PFSK-1 (cell line): ENCODE measurements at regions not wholly inside any gene's neighbourhood (a gene's known extent, or its start where the extent isn't known, plus 50 kb on each side); places are given as distances from the start of the nearest gene placed in this dataset.

Source experiments
- POLR2AphosphoS5 ChIP-seq: IDR thresholded peaks from 2 replicates; pipeline ENCODE4 v1.6.1; 2012; ENCODE audit warnings: low read depth, mild to moderate bottlenecking, control low read depth, low read length, moderate library complexity
- REST ChIP-seq, 2 experiments: IDR thresholded peaks; 2 replicates each; pipeline versions ENCODE4 v1.6.1 to v1.8.0; 2011 to 2012; ENCODE audit warnings: low read depth in 2 of 2, low read length in 2 of 2, control low read depth in 1 of 2, inconsistent platforms in 1 of 2, mild to moderate bottlenecking in 1 of 2, moderate library complexity in 1 of 2; ENCODE audit not compliant: insufficient read depth in 1 of 2
- SIN3A ChIP-seq: IDR thresholded peaks from 2 replicates; pipeline ENCODE4 v1.6.1; 2012; ENCODE audit warnings: mild to moderate bottlenecking, low read length, moderate library complexity, borderline replicate concordance; ENCODE audit not compliant: insufficient read depth
- TAF1 ChIP-seq: IDR thresholded peaks from 2 replicates; pipeline ENCODE4 v1.6.1; 2012; ENCODE audit warnings: low read length, control low read depth, borderline replicate concordance; ENCODE audit not compliant: insufficient read depth

GRCh38 chrX:7244405-7244804, 96.5 kb upstream of the PUDP start:
- no peak for TF ChIP-seq POLR2AphosphoS5
- no peak for TF ChIP-seq SIN3A
- TF ChIP-seq TAF1, result no peak
- no peak for TF ChIP-seq REST (IDR thresholded peaks at IDR 0.05; ENCODE audit: insufficient read depth in 1 of 2, low read depth in 2 of 2, low read length in 2 of 2)
